SK-N-MC (cell line): ENCODE measurements at regions not wholly inside any gene's neighbourhood (a gene's known extent, or its start where the extent isn't known, plus 50 kb on each side); places are given as distances from the start of the nearest gene placed in this dataset.

Experiments
- EZH2 ChIP-seq: fragments of 200-600 bp; sonication (generic); IDR thresholded peaks from one replicate; pipeline ENCODE4 v1.6.1; 2017; ENCODE audit warnings: antibody characterized with exemption
- FOXP2 ChIP-seq: optimal IDR thresholded peaks from 2 replicates; pipeline ENCODE3; 2011; ENCODE audit warnings: mild to moderate bottlenecking, moderate library complexity; ENCODE audit not compliant: insufficient read depth; ENCODE audit errors: extremely low read length, control extremely low read depth
- POLR2AphosphoS5 ChIP-seq: IDR thresholded peaks from 2 replicates; pipeline ENCODE4 v1.6.1; 2012; ENCODE audit warnings: mild to moderate bottlenecking, low read depth, low read length, borderline replicate concordance

GRCh38 chr18:7333025-7333562 lies 102.2 kb downstream of the LRRC30 start:
- TF ChIP-seq POLR2AphosphoS5 (no peak), EZH2 (no peak), FOXP2 (no peak)
